ENCODE measurements at regions not wholly inside any gene's neighbourhood (a gene's known extent, or its start where the extent isn't known, plus 50 kb on each side); places are given as distances from the start of the nearest gene placed in this dataset.

- no peak overlapping the region for H3K4me3 ChIP-seq (ENCODE audit: low read length)
- TF ChIP-seq CTCF (conservative IDR thresholded peaks at IDR 0.05; ENCODE audit: low read length), result no peak
- peak; percentile 55 for DNase-seq (ENCODE audit: low read depth)
These were observed 569.3 kb downstream of the MIAT start for GRCh38 chr22:27226666-27227065.

GRCh38 chr22:27228771-27229170, 571.4 kb downstream of the MIAT start:
- no peak for TF ChIP-seq CTCF (conservative IDR thresholded peaks at IDR 0.05; ENCODE audit: low read length)
- no peak for DNase-seq (ENCODE audit: low read depth)
- no peak overlapping the region for H3K4me3 ChIP-seq (ENCODE audit: low read length)

GRCh38 chr22:27230189-27230588, 571.4 kb downstream of the MN1 start:
- DNase-seq (ENCODE audit: low read depth), result no peak
- no peak for TF ChIP-seq CTCF (conservative IDR thresholded peaks at IDR 0.05; ENCODE audit: low read length)
- no peak overlapping the region for H3K4me3 ChIP-seq (ENCODE audit: low read length)

- DNase-seq (ENCODE audit: low read depth), result no peak
- no peak for TF ChIP-seq CTCF (conservative IDR thresholded peaks at IDR 0.05; ENCODE audit: low read length)
- H3K4me3 ChIP-seq (ENCODE audit: low read length), result no peak overlapping the region
These were observed 570.3 kb downstream of the MN1 start for GRCh38 chr22:27231266-27231665.

- no peak overlapping the region for H3K4me3 ChIP-seq (ENCODE audit: low read length)
- no peak for DNase-seq (ENCODE audit: low read depth)
- TF ChIP-seq CTCF (conservative IDR thresholded peaks at IDR 0.05; ENCODE audit: low read length), result no peak
These were observed 569.5 kb downstream of the MN1 start for GRCh38 chr22:27232077-27232476.

- no peak overlapping the region for H3K4me3 ChIP-seq (ENCODE audit: low read length)
- no peak for TF ChIP-seq CTCF (conservative IDR thresholded peaks at IDR 0.05; ENCODE audit: low read length)
- DNase-seq (ENCODE audit: low read depth), result no peak
These were observed 564.3 kb downstream of the MN1 start for GRCh38 chr22:27237080-27237741.

- DNase-seq (ENCODE audit: low read depth), result peak; percentile 97
These were observed 562.5 kb downstream of the MN1 start for GRCh38 chr22:27238935-27239510.

More at GRCh38 chr22:27238935-27239510, 562.5 kb downstream of the MN1 start:
- no peak for TF ChIP-seq CTCF (conservative IDR thresholded peaks at IDR 0.05; ENCODE audit: low read length)
- H3K4me3 ChIP-seq (ENCODE audit: low read length), result no peak overlapping the region

Data from AG10803 (cell line).